Endothelial cell of umbilical vein (primary cell): ENCODE measurements at regions not wholly inside any gene's neighbourhood (a gene's known extent, or its start where the extent isn't known, plus 50 kb on each side); places are given as distances from the start of the nearest gene placed in this dataset.

Source experiments
- BruUV-seq: library from RNA; stranded (reverse); fragments of 400-500 nt; replicated peaks from 2 replicates; lab custom pipeline; 2021; lab: Mats Ljungman, UMichigan
- CTCF ChIA-PET: fragments of 300-600, 350-600 bp; sonication (Branson Sonifier 250); formaldehyde crosslinking; loops from one replicate; lab custom pipeline; 2021; ENCODE audit warnings: antibody characterized with exemption, inconsistent platforms; lab: Charles Lee
- POLR2A ChIA-PET: fragments of 300-600, 350-600 bp; sonication (Branson Sonifier 250); formaldehyde crosslinking; loops from one replicate; lab custom pipeline; 2021; ENCODE audit warnings: antibody characterized with exemption, inconsistent platforms; lab: Charles Lee
- DNase-seq: peaks from one replicate; pipeline ENCODE4 v3.0.0-alpha.2; 2011; ENCODE audit warnings: low read depth, low spot score
- FAIRE-seq: peaks from 2 replicates; lab custom pipeline; 2011; peaks lifted over from hg19 to GRCh38; lab: Jason Lieb, UNC
- H2AFZ ChIP-seq: 2 replicates; pipeline ENCODE4 v1.6.0; 2012; ENCODE audit warnings: low read depth, low read length, control low read depth, inconsistent platforms
- H3K27ac ChIP-seq: 2 replicates; pipeline ENCODE4 v1.5.1; 2011; ENCODE audit warnings: low read depth, mild to moderate bottlenecking, control low read depth, low read length, moderate library complexity; ENCODE audit not compliant: insufficient read depth
- H3K27me3 ChIP-seq, 2 experiments: 2 replicates each; pipeline versions ENCODE4 v1.6.0 to v1.6.1; 2011; ENCODE audit warnings: low read length in 2 of 2, mixed read lengths in 1 of 2; ENCODE audit not compliant: control insufficient read depth in 2 of 2, insufficient read depth in 2 of 2
- H3K36me3 ChIP-seq, 2 experiments: 2 replicates in 1 of 2; 3 replicates in 1 of 2; pipeline ENCODE4 v1.5.1; 2011; ENCODE audit warnings: low read length in 2 of 2, mild to moderate bottlenecking in 1 of 2, moderate library complexity in 1 of 2; ENCODE audit not compliant: control insufficient read depth in 2 of 2, insufficient read depth in 2 of 2; ENCODE audit errors: extremely low read depth in 1 of 2
- H3K4me1 ChIP-seq: 3 replicates; pipeline ENCODE4 v1.5.1; 2011; ENCODE audit warnings: mild to moderate bottlenecking, low read length; ENCODE audit not compliant: control insufficient read depth, insufficient read depth; ENCODE audit errors: extremely low read depth
- H3K4me2 ChIP-seq: 2 replicates; pipeline ENCODE4 v1.6.1; 2011; ENCODE audit warnings: low read length, control low read depth, mixed read lengths; ENCODE audit not compliant: insufficient read depth
- H3K4me3 ChIP-seq, 3 experiments: fragments of 200-600 bp in 1 of 3; sonication (generic), shearing (Covaris generic) in 1 of 3; replicated peaks in 1 of 3; 2 replicates each; pipeline ENCODE4 v1.5.1; 2011 to 2016; ENCODE audit warnings: control low read depth in 3 of 3, low read length in 3 of 3, mild to moderate bottlenecking in 2 of 3, inconsistent platforms in 1 of 3, low read depth in 1 of 3, moderate library complexity in 1 of 3; ENCODE audit not compliant: insufficient read depth in 1 of 3
- H3K79me2 ChIP-seq: 2 replicates; pipeline ENCODE4 v1.6.0; 2012; ENCODE audit warnings: low read length, inconsistent platforms; ENCODE audit not compliant: control insufficient read depth, insufficient read depth
- H3K9ac ChIP-seq: replicated peaks from 2 replicates; pipeline ENCODE3; 2011; ENCODE audit warnings: low read length, control low read depth; ENCODE audit not compliant: insufficient read depth; ENCODE audit errors: extremely low read depth
- H3K9me1 ChIP-seq: replicated peaks from 3 replicates; pipeline ENCODE4 v1.6.0; 2011; ENCODE audit warnings: mild to moderate bottlenecking, low read length; ENCODE audit not compliant: control insufficient read depth, insufficient read depth; ENCODE audit errors: extremely low read depth
- H3K9me3 ChIP-seq: replicated peaks from 2 replicates; pipeline ENCODE4 v1.5.1; 2012; ENCODE audit warnings: low read length, inconsistent platforms; ENCODE audit not compliant: control insufficient read depth, insufficient read depth
- H4K20me1 ChIP-seq: replicated peaks from 2 replicates; pipeline ENCODE3; 2011; ENCODE audit warnings: mild to moderate bottlenecking, low read length; ENCODE audit not compliant: control insufficient read depth, insufficient read depth; ENCODE audit errors: extremely low read depth
- FOS ChIP-seq: IDR thresholded peaks from 2 replicates; pipeline ENCODE4 v1.6.1; 2011; ENCODE audit warnings: mild to moderate bottlenecking, low read length, moderate library complexity, borderline replicate concordance; ENCODE audit not compliant: insufficient read depth
- JUN ChIP-seq: IDR thresholded peaks from 2 replicates; pipeline ENCODE4 v1.6.1; 2011; ENCODE audit warnings: borderline replicate concordance, low read depth; ENCODE audit not compliant: insufficient read length, insufficient read depth
- POLR2A ChIP-seq: IDR thresholded peaks from 2 replicates; pipeline ENCODE4 v1.6.1; 2012; ENCODE audit warnings: low read depth, mild to moderate bottlenecking, control low read depth, low read length
- POLR2AphosphoS5 ChIP-seq: IDR thresholded peaks from 2 replicates; pipeline ENCODE4 v1.6.1; 2012; ENCODE audit warnings: low read depth, mild to moderate bottlenecking, control low read depth, low read length, moderate library complexity; ENCODE audit not compliant: insufficient read depth
- dilution Hi-C: fragments of 300-500 bp; cut with MboI; formaldehyde crosslinking; loops from one replicate; pipeline ENCODE4 v1.15.0; 2019; ENCODE audit warnings: low sequenced_read_pairs; ENCODE audit not compliant: extremely low pct_ligation_motif_present
- intact Hi-C: fragments of 100-400 bp; cut with micrococcal nuclease; formaldehyde crosslinking; loops from one replicate; pipeline ENCODE4 v1.10.0; 2022

DNA sequence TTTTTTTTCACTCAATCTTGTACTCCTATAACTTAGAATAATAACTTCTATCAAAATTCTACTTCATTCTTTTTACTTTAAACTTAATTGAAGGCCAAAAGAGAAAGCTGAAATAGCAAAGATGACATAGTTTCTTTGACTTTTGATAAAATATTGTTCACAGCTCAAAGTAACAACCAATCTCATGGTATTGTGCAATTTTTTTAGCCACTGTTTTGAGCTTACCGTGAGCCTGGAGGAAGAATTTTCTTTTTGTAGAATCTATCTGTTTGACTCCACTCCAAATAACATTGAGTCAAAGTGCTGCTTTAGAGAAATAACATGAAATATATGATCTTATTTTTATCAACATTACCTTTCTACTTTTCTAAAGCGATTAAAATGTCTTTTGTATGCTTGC, 903.9 kb upstream of the FOXG1 start:
- Histone ChIP-seq H3K4me3 (no peak overlapping the region), H4K20me1 (no peaks in the 10 kb centered on the region), H3K4me2 (no peak overlapping the region), H3K9me1 (no peaks in the 10 kb centered on the region), H3K27ac (no peak overlapping the region), H3K27me3 (no peaks in the 10 kb centered on the region), H2AFZ (no peak overlapping the region), H3K9ac (no peak overlapping the region), H3K36me3 (no peaks in the 10 kb centered on the region), H3K9me3 (no peaks in the 10 kb centered on the region), H3K79me2 (no peaks in the 10 kb centered on the region), H3K4me1 (no peaks in the 10 kb centered on the region)
- ChIA-PET CTCF (no interaction called here), POLR2A (no interaction called here)
- intact Hi-C loops, result no loop called here
- no TSS peak for BruUV-seq
- dilution Hi-C loops, result no loop called here
- DNase-seq (no peak), FAIRE-seq (no peak)
- TF ChIP-seq POLR2A, result no peak
- TF ChIP-seq POLR2AphosphoS5, result no peak
- TF ChIP-seq JUN, result no peak

DNA sequence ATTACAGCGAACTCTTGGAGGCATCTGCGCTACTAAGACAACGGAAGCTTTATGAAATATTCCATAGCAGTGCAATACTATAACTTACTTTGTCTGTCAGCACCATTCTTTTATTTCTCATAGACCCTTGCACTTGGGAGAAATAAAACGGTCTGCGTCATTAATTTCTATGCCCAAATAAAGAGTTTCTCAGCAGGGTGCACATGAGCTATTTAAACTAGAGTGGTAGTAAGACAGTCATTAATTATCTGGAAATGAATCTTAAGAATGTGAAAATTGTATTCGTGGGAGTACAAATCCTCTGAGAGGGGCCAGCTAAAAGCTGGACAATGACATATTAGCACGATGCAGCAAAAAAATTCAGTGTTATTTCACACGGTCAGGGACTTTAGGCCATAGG, 903.4 kb upstream of the FOXG1 start:
- Histone ChIP-seq H3K9me1 (no peaks in the 10 kb centered on the region), H3K9ac (no peak overlapping the region), H4K20me1 (no peaks in the 10 kb centered on the region), H3K4me1 (no peaks in the 10 kb centered on the region), H3K27ac (no peak overlapping the region), H3K79me2 (no peaks in the 10 kb centered on the region), H2AFZ (no peak overlapping the region), H3K9me3 (no peaks in the 10 kb centered on the region), H3K4me2 (no peak overlapping the region), H3K27me3 (no peaks in the 10 kb centered on the region), H3K4me3 (no peak overlapping the region), H3K36me3 (no peaks in the 10 kb centered on the region)
- TF ChIP-seq POLR2A (no peak), POLR2AphosphoS5 (no peak), FOS (no peak)
- DNase-seq, result no peak
- POLR2A ChIA-PET, result no interaction called here
- FAIRE-seq, result no peak
- CTCF ChIA-PET, result no interaction called here
- intact Hi-C loops (no loop called here), dilution Hi-C loops (no loop called here)
- no TSS peak for BruUV-seq
